ENCODE measurements at regions not wholly inside any gene's neighbourhood (a gene's known extent, or its start where the extent isn't known, plus 50 kb on each side); places are given as distances from the start of the nearest gene placed in this dataset.

DNA sequence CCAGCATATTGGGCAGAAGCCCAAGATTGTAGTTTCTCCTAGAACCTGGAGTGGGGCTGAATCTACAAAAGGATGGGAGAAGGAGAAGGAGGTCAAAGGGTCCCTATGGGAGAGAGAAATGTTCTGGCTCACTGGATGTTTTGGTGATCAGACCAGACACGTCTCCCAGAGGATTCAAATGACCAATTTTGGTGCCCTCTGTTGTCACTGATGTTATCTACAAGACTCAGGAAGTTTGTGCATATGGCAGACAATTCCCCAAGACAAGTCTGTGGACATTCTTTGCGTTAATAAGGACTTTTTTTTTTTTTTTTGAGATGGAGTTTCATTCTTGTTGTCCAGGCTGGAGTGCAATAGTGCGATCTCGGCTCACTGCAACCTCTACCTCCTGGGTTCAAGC lies 137.2 kb upstream of the SMARCA2 start:
- Mint-ChIP-seq H3K9me3 (ENCODE audit: unreplicated experiment) (no peaks in the 10 kb centered on the region), H3K4me3 (ENCODE audit: unreplicated experiment) (no peak overlapping the region), H3K36me3 (ENCODE audit: unreplicated experiment) (no peaks in the 10 kb centered on the region), H3K27ac (ENCODE audit: unreplicated experiment) (no peak overlapping the region), H3K4me1 (ENCODE audit: unreplicated experiment) (no peaks in the 10 kb centered on the region), H3K27me3 (ENCODE audit: unreplicated experiment) (no peaks in the 10 kb centered on the region)
- no peak for DNase-seq (ENCODE audit: extremely low spot score, unreplicated experiment)
- TF ChIP-seq, protein P1, sequence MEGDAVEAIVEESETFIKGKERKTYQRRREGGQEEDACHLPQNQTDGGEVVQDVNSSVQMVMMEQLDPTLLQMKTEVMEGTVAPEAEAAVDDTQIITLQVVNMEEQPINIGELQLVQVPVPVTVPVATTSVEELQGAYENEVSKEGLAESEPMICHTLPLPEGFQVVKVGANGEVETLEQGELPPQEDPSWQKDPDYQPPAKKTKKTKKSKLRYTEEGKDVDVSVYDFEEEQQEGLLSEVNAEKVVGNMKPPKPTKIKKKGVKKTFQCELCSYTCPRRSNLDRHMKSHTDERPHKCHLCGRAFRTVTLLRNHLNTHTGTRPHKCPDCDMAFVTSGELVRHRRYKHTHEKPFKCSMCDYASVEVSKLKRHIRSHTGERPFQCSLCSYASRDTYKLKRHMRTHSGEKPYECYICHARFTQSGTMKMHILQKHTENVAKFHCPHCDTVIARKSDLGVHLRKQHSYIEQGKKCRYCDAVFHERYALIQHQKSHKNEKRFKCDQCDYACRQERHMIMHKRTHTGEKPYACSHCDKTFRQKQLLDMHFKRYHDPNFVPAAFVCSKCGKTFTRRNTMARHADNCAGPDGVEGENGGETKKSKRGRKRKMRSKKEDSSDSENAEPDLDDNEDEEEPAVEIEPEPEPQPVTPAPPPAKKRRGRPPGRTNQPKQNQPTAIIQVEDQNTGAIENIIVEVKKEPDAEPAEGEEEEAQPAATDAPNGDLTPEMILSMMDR (IDR thresholded peaks at IDR 0.05), result no peak

DNA sequence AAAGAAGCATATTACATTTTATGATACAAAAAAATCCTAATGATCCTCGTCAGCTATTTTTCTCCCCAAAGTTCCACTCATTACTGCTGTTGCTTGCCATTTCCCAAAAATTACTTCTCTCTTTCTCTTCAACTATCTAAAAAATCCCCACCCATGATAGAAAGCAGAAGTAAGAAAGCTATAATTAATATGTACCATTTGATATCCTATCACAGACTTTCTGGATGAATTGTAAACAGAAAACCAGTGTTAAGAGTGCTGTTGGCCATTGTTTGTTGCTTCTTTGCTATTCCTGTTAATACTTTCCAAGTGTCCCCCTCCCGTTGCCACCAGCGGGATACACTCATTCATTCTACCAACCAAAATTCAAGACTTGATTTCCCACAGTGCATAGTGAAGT lies 136.3 kb upstream of the SMARCA2 start:
- TF ChIP-seq, protein P1 (IDR thresholded peaks at IDR 0.05), result no peak
- no peaks in the 10 kb centered on the region for H3K27me3 Mint-ChIP-seq (ENCODE audit: unreplicated experiment)
- no peaks in the 10 kb centered on the region for H3K36me3 Mint-ChIP-seq (ENCODE audit: unreplicated experiment)
- no peak overlapping the region for H3K4me3 Mint-ChIP-seq (ENCODE audit: unreplicated experiment)
- H3K4me1 Mint-ChIP-seq (ENCODE audit: unreplicated experiment), result no peaks in the 10 kb centered on the region
- H3K27ac Mint-ChIP-seq (ENCODE audit: unreplicated experiment), result no peak overlapping the region
- no peaks in the 10 kb centered on the region for H3K9me3 Mint-ChIP-seq (ENCODE audit: unreplicated experiment)
- DNase-seq (ENCODE audit: extremely low spot score, unreplicated experiment), result no peak

DNA sequence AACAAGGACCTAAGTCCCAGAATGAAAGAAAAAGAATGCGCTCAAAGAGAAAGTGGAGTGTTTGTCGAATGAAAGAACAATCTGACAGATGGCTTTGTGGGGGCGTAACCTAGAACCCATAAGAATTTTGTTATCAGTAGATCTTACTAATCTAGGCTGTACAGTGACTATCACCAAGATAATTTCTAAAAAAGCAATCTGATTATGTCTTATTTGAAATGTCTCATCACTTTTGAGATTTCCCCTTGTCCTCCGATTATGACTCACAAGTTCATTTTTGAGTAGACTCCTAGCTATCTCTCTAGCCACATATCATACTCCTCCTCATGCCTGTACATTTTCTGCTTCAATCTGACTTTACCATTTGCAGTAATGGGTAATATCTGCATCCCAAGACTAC lies 135.6 kb upstream of the SMARCA2 start:
- Mint-ChIP-seq H3K4me1 (ENCODE audit: unreplicated experiment) (no peaks in the 10 kb centered on the region), H3K27ac (ENCODE audit: unreplicated experiment) (no peak overlapping the region), H3K9me3 (ENCODE audit: unreplicated experiment) (no peaks in the 10 kb centered on the region), H3K4me3 (ENCODE audit: unreplicated experiment) (no peak overlapping the region), H3K36me3 (ENCODE audit: unreplicated experiment) (no peaks in the 10 kb centered on the region), H3K27me3 (ENCODE audit: unreplicated experiment) (no peaks in the 10 kb centered on the region)
- DNase-seq (ENCODE audit: extremely low spot score, unreplicated experiment), result no peak
- TF ChIP-seq, protein P1 (IDR thresholded peaks at IDR 0.05), result no peak

DNA sequence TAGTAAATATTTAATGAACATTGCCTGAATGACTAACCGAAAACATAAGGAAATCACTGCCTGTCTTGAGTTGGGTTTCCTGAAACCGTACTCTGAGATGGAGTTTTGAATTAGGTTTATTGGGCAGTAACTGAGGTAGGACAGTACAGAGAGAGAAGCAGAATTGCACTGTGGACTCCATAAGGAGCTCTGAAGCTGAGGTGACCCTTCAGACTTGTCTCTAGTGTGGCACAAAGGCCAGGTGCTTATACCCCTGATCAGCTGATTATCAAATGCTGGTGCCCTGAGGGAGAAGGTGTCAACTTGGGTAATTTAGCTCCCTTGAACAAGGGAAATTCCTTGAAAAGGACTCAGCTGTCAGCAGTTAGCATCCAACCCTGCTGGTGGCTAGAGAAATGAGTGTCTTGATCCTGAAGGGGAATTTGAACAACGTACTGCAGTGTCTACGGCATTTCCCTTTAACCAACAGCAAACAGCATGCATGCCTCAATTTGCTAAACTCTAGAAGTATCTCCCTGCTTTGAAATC lies 135.0 kb upstream of the SMARCA2 start:
- no peaks in the 10 kb centered on the region for H3K9me3 Mint-ChIP-seq (ENCODE audit: unreplicated experiment)

DNA sequence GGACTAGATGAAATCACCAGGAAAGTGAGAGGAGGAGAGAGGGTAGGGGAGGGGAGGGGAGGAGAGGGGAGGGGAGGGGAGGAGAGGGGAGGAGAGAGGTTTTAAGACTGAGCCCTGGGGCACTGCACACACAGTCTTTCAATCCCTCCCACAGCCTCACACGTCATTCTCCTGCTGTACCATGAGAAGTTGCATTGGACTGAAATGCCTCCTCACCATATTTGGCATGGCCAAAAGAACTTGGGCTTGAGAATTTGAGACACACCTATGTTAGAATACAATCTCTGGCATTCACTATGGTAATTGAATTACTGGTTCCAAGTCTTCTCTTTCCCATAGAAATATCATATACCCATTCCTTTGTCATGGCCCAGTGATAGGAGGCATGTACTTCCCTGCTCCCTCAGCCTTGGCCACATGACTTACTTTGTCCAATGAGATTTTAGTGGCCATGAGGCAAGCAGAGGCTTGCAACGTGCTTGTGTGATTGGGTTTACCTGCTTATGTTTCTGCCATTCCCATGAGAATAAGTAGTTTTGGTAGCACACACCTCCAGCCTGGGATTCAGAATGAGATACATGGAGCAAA lies 133.3 kb upstream of the SMARCA2 start:
- no peaks in the 10 kb centered on the region for H3K9me3 Mint-ChIP-seq (ENCODE audit: unreplicated experiment)
- no peak overlapping the region for H3K27ac Mint-ChIP-seq (ENCODE audit: unreplicated experiment)
- H3K4me1 Mint-ChIP-seq (ENCODE audit: unreplicated experiment), result no peaks in the 10 kb centered on the region
- TF ChIP-seq, protein P1 (IDR thresholded peaks at IDR 0.05), result no peak
- no peak for DNase-seq (ENCODE audit: extremely low spot score, unreplicated experiment)
- H3K36me3 Mint-ChIP-seq (ENCODE audit: unreplicated experiment), result no peaks in the 10 kb centered on the region
- no peaks in the 10 kb centered on the region for H3K27me3 Mint-ChIP-seq (ENCODE audit: unreplicated experiment)
- H3K4me3 Mint-ChIP-seq (ENCODE audit: unreplicated experiment), result no peak overlapping the region

More for the DNA sequence above, 135.0 kb upstream of the SMARCA2 start:
- TF ChIP-seq, protein P1 (IDR thresholded peaks at IDR 0.05), result no peak
- Mint-ChIP-seq H3K4me1 (ENCODE audit: unreplicated experiment) (no peaks in the 10 kb centered on the region), H3K27me3 (ENCODE audit: unreplicated experiment) (no peaks in the 10 kb centered on the region), H3K36me3 (ENCODE audit: unreplicated experiment) (no peaks in the 10 kb centered on the region), H3K4me3 (ENCODE audit: unreplicated experiment) (no peak overlapping the region), H3K27ac (ENCODE audit: unreplicated experiment) (no peak overlapping the region)
- no peak for DNase-seq (ENCODE audit: extremely low spot score, unreplicated experiment)

All from osteocyte (in vitro differentiated cells).